Neuronal stem cell (in vitro differentiated cells): ENCODE measurements at regions not wholly inside any gene's neighbourhood (a gene's known extent, or its start where the extent isn't known, plus 50 kb on each side); places are given as distances from the start of the nearest gene placed in this dataset.
A peak's percentile ranks its signal among the peaks of the same experiment; 100 is the strongest.

ENCODE experiments used
- DNase-seq: peaks from one replicate; pipeline ENCODE4 v3.0.0-alpha.2; 2013; ENCODE audit warnings: low spot score
- H2AFZ ChIP-seq: one replicate; pipeline ENCODE4 v1.6.1; 2013; ENCODE audit warnings: mild to moderate bottlenecking, low read length, inconsistent platforms
- H2AK5ac ChIP-seq: 2 replicates; pipeline ENCODE4 v1.6.1; 2013; ENCODE audit warnings: low read depth, mild to moderate bottlenecking, inconsistent platforms, low read length, moderate library complexity, mixed read lengths
- H2BK120ac ChIP-seq: 2 replicates; pipeline ENCODE4 v1.6.1; 2013; ENCODE audit warnings: low read depth, mild to moderate bottlenecking, inconsistent platforms, low read length, moderate library complexity, mixed read lengths
- H2BK12ac ChIP-seq: one replicate; pipeline ENCODE4 v1.6.1; 2013; ENCODE audit warnings: low read length, inconsistent platforms
- H2BK15ac ChIP-seq: 2 replicates; pipeline ENCODE4 v1.6.1; 2013; ENCODE audit warnings: mild to moderate bottlenecking, low read length, inconsistent platforms, mixed read lengths
- H2BK5ac ChIP-seq: one replicate; pipeline ENCODE4 v1.6.1; 2013; ENCODE audit warnings: inconsistent platforms, mild to moderate bottlenecking, low read length, moderate library complexity
- H3K14ac ChIP-seq: one replicate; pipeline ENCODE4 v1.6.1; 2013; ENCODE audit warnings: low read length, inconsistent platforms
- H3K18ac ChIP-seq: 2 replicates; pipeline ENCODE4 v1.6.1; 2013; ENCODE audit warnings: low read length, inconsistent platforms
- H3K23ac ChIP-seq: 2 replicates; pipeline ENCODE4 v1.6.1; 2013; ENCODE audit warnings: low read depth, mild to moderate bottlenecking, mixed read lengths, low read length, inconsistent platforms; ENCODE audit not compliant: poor library complexity
- H3K27ac ChIP-seq: replicated peaks from 3 replicates; pipeline ENCODE4 v1.5.1; 2013; ENCODE audit warnings: low read length, inconsistent platforms
- H3K27me3 ChIP-seq, 3 experiments: 2 replicates each; pipeline ENCODE4 v1.6.1; 2013; ENCODE audit warnings: low read length in 3 of 3, mild to moderate bottlenecking in 2 of 3, inconsistent platforms in 1 of 3, low read depth in 1 of 3, mixed read lengths in 1 of 3, moderate library complexity in 1 of 3; ENCODE audit not compliant: control insufficient read depth in 3 of 3, insufficient read depth in 3 of 3
- H3K36me3 ChIP-seq, 2 donors: replicated peaks in 1 of 2; 2 replicates each; pipeline ENCODE4 v1.6.1; 2013; ENCODE audit warnings: low read length in 2 of 2; ENCODE audit not compliant: control insufficient read depth in 2 of 2, insufficient read depth in 2 of 2
- H3K4ac ChIP-seq: 2 replicates; pipeline ENCODE4 v1.6.1; 2013; ENCODE audit warnings: inconsistent platforms, mild to moderate bottlenecking, low read length, moderate library complexity
- H3K4me1 ChIP-seq, 2 donors: 1 replicate in 1 of 2; 2 replicates in 1 of 2; pipeline ENCODE4 v1.6.1; 2013; ENCODE audit warnings: low read length in 2 of 2, low read depth in 1 of 2; ENCODE audit not compliant: control insufficient read depth in 2 of 2, insufficient read depth in 1 of 2
- H3K4me2 ChIP-seq: one replicate; pipeline ENCODE4 v1.6.1; 2013; ENCODE audit warnings: mild to moderate bottlenecking, low read length, inconsistent platforms; ENCODE audit not compliant: insufficient read depth, poor library complexity, severe bottlenecking
- H3K4me3 ChIP-seq, 2 donors: 2 replicates each; pipeline ENCODE4 v1.5.1; 2013; ENCODE audit warnings: low read length in 2 of 2, mild to moderate bottlenecking in 2 of 2, inconsistent platforms in 1 of 2, moderate library complexity in 1 of 2
- H3K79me1 ChIP-seq: one replicate; pipeline ENCODE4 v1.6.1; 2013; ENCODE audit warnings: low read depth, mild to moderate bottlenecking, inconsistent platforms, low read length, moderate library complexity
- H3K9ac ChIP-seq: one replicate; pipeline ENCODE4 v1.6.1; 2013; ENCODE audit warnings: mild to moderate bottlenecking, low read depth, low read length, inconsistent platforms; ENCODE audit not compliant: poor library complexity
- H3K9me3 ChIP-seq, 2 donors: replicated peaks in 1 of 2; 2 replicates each; pipeline versions ENCODE3 to v1.6.1; 2013; ENCODE audit warnings: low read length in 2 of 2, mild to moderate bottlenecking in 2 of 2, inconsistent platforms in 1 of 2, low read depth in 1 of 2, mixed read lengths in 1 of 2, moderate library complexity in 1 of 2; ENCODE audit not compliant: control insufficient read depth in 2 of 2, insufficient read depth in 1 of 2
- H4K8ac ChIP-seq: one replicate; pipeline ENCODE4 v1.6.1; 2013; ENCODE audit warnings: low read depth, mild to moderate bottlenecking, inconsistent platforms, low read length, moderate library complexity
- H4K91ac ChIP-seq: one replicate; pipeline ENCODE4 v1.6.1; 2013; ENCODE audit warnings: low read length, low read depth, mild to moderate bottlenecking, inconsistent platforms; ENCODE audit not compliant: poor library complexity
- WGBS, 2 donors: extraction: QIAGEN DNeasy Blood & Tissue Kit; methylation state at CpG; one replicate each; pipeline ENCODE4 v1.1.7; 2013; ENCODE audit warnings: missing lambda C conversion rate in 2 of 2, mixed read lengths in 1 of 2; ENCODE audit not compliant: insufficient read length in 2 of 2, insufficient replicate concordance in 1 of 2; ENCODE audit errors: extremely low coverage in 2 of 2; 5-methylcytosine and 5-hydroxymethylcytosine counted together

DNA sequence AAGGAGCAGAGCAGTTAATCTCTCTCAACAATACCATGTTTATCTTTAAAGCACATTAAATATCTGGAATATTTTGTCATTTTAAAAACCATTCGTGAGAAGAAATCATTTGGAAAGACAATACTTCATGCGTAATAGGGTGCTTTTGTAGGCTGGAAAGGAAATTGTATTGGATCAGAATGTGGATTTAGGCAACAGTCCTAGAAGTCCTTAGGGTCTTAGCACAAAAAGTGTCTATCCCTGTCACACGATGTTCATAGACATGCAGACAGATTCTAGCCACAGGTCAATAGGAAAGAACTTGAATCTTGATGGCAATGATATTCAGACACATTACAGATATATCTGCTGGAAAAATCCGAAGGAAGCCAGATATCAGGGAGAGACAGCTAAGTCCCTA is 156.0 kb downstream of the KCTD12 start:
- H3K4me2 ChIP-seq, result no peak overlapping the region
- no peak overlapping the region for H4K91ac ChIP-seq
- DNase-seq, result no peak
- no peak overlapping the region for H4K8ac ChIP-seq
- H2BK15ac ChIP-seq, result no peak overlapping the region
- no peaks in the 10 kb centered on the region for H3K36me3 ChIP-seq
- H3K23ac ChIP-seq, result no peak overlapping the region
- H3K9me3 ChIP-seq, result no peaks in the 10 kb centered on the region
- no peak overlapping the region for H3K14ac ChIP-seq
- H3K27me3 ChIP-seq, result no peaks in the 10 kb centered on the region
- WGBS, 2 donors, result no CpG with 5 or more reads among the region's 4 CpGs
- no peak overlapping the region for H2AK5ac ChIP-seq
- no peak overlapping the region for H3K18ac ChIP-seq
- H2AFZ ChIP-seq, result no peak overlapping the region
- no peak overlapping the region for H3K9ac ChIP-seq
- H3K79me1 ChIP-seq, result no peaks in the 10 kb centered on the region
- H2BK5ac ChIP-seq, result no peak overlapping the region
- H3K4me1 ChIP-seq, result peaks cover 0 to 1% of the 10 kb centered on the region in 2 donors
- H3K4me3 ChIP-seq, result no peak overlapping the region
- H2BK12ac ChIP-seq, result no peak overlapping the region
- H3K27ac ChIP-seq, result no peak overlapping the region
- H2BK120ac ChIP-seq, result no peak overlapping the region
- no peak overlapping the region for H3K4ac ChIP-seq

DNA sequence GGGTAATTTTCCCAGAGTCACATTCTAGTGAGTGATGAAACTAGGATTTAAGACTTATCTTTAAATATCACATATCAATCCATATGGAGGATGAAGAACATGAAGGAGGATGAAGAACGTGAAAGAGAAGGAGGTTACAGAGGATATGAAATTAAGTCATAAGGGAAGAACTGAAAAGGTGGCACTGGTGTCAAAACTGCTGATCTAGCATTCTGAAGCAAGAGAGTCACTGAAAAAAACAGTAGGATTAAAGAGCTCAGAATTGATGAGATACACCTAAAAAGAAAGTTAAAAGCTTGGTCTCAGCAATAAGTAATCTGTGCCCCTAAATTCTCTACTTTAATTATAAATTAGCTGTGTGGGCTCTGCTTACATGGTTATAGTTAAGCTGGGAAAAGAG is 156.5 kb downstream of the KCTD12 start:
- no peaks in the 10 kb centered on the region for H3K9me3 ChIP-seq
- H3K18ac ChIP-seq, result no peak overlapping the region
- DNase-seq, result no peak
- H3K4me3 ChIP-seq, result no peak overlapping the region
- no CpG with 5 or more reads among the region's 1 CpG for WGBS, 2 donors
- H2BK120ac ChIP-seq, result no peak overlapping the region
- no peaks in the 10 kb centered on the region for H3K79me1 ChIP-seq
- no peaks in the 10 kb centered on the region for H3K36me3 ChIP-seq
- H4K91ac ChIP-seq, result no peak overlapping the region
- H3K4me1 ChIP-seq, result peaks cover 0 to 1% of the 10 kb centered on the region in 2 donors
- no peak overlapping the region for H4K8ac ChIP-seq
- no peak overlapping the region for H3K23ac ChIP-seq
- no peaks in the 10 kb centered on the region for H3K27me3 ChIP-seq
- no peak overlapping the region for H3K4me2 ChIP-seq
- H2AFZ ChIP-seq, result no peak overlapping the region
- H3K27ac ChIP-seq, result no peak overlapping the region
- H2BK12ac ChIP-seq, result no peak overlapping the region
- H2BK15ac ChIP-seq, result no peak overlapping the region
- no peak overlapping the region for H3K9ac ChIP-seq
- no peak overlapping the region for H3K4ac ChIP-seq
- no peak overlapping the region for H3K14ac ChIP-seq
- no peak overlapping the region for H2AK5ac ChIP-seq
- no peak overlapping the region for H2BK5ac ChIP-seq

DNA sequence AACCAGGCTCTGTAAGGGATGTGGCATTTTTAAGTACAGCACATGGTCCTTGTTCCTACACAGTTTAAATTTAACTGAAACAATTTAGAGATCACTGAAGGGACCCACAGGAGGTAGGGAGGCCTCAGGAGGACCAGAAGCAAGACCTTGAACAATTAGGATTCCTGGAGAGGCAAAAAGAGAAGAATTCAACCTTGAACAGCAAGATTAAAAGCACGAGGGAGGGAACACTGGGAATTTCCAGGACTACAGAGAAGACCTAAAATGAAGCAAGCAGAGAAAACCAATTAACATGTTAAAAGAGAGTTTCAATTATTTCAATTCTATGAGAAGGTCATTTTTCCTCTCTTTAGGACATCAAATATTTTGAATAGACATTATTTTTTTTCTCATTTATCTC is 160.3 kb downstream of the KCTD12 start:
- Histone ChIP-seq H3K4me1 (peaks cover 5 to 6% of the 10 kb centered on the region in 2 donors), H3K4ac (no peak overlapping the region), H4K91ac (no peak overlapping the region), H2BK5ac (no peak overlapping the region), H3K79me1 (no peaks in the 10 kb centered on the region), H2BK12ac (no peak overlapping the region), H3K36me3 (no peaks in the 10 kb centered on the region), H3K9me3 (no peaks in the 10 kb centered on the region), H3K9ac (no peak overlapping the region), H3K4me2 (no peak overlapping the region), H3K4me3 (no peak overlapping the region), H3K27ac (no peak overlapping the region), H3K23ac (no peak overlapping the region), H2BK15ac (no peak overlapping the region), H2AK5ac (no peak overlapping the region), H4K8ac (no peak overlapping the region), H2AFZ (peak overlapping the region; percentile 59), H3K18ac (no peak overlapping the region), H3K14ac (no peak overlapping the region), H2BK120ac (no peak overlapping the region), H3K27me3 (no peaks in the 10 kb centered on the region)
- no CpG with 5 or more reads among the region's 1 CpG for WGBS, 2 donors
- DNase-seq, result no peak

DNA sequence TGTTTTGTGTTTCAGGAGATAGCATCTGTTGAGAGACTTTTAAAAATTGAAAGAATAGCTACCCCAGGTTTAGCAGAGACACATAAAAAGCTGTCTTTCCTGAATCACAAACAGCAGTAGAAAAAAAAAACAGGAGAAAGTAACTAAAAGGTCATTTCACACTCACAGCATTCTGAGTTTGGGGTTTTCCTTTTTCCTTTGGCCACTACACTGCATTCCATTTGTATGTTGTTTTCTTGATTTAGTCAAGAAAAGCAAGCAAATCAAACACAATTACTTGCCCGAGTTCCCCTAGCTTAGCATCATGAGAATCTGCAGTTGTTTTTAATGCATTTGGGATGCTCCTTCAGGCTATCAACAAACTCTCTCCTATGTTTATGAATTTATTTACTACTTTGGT is 161.0 kb downstream of the KCTD12 start:
- no peak overlapping the region for H3K23ac ChIP-seq

More for the DNA sequence above, 161.0 kb downstream of the KCTD12 start:
- no peak for DNase-seq
- no peak overlapping the region for H2BK12ac ChIP-seq
- H3K36me3 ChIP-seq, result no peaks in the 10 kb centered on the region
- H3K9ac ChIP-seq, result no peak overlapping the region
- no CpG with 5 or more reads among the region's 1 CpG for WGBS, 2 donors
- H3K27me3 ChIP-seq, result no peaks in the 10 kb centered on the region
- no peaks in the 10 kb centered on the region for H3K9me3 ChIP-seq
- H2AFZ ChIP-seq, result no peak overlapping the region
- H2AK5ac ChIP-seq, result no peak overlapping the region
- no peak overlapping the region for H4K91ac ChIP-seq
- H3K18ac ChIP-seq, result no peak overlapping the region
- no peak overlapping the region for H2BK5ac ChIP-seq
- H3K27ac ChIP-seq, result no peak overlapping the region
- peaks cover 5 to 6% of the 10 kb centered on the region in 2 donors for H3K4me1 ChIP-seq
- no peaks in the 10 kb centered on the region for H3K79me1 ChIP-seq
- H4K8ac ChIP-seq, result no peak overlapping the region
- H3K4me3 ChIP-seq, result no peak overlapping the region
- no peak overlapping the region for H2BK15ac ChIP-seq
- no peak overlapping the region for H2BK120ac ChIP-seq
- H3K4ac ChIP-seq, result no peak overlapping the region
- H3K14ac ChIP-seq, result no peak overlapping the region
- H3K4me2 ChIP-seq, result no peak overlapping the region
